ENCODE measurements at regions not wholly inside any gene's neighbourhood (a gene's known extent, or its start where the extent isn't known, plus 50 kb on each side); places are given as distances from the start of the nearest gene placed in this dataset.
"Not testable (repeated sequence)": the region's sequence is repeated elsewhere in the genome, so short reads cannot be mapped to it uniquely, and the experiment has no call there.

DNA sequence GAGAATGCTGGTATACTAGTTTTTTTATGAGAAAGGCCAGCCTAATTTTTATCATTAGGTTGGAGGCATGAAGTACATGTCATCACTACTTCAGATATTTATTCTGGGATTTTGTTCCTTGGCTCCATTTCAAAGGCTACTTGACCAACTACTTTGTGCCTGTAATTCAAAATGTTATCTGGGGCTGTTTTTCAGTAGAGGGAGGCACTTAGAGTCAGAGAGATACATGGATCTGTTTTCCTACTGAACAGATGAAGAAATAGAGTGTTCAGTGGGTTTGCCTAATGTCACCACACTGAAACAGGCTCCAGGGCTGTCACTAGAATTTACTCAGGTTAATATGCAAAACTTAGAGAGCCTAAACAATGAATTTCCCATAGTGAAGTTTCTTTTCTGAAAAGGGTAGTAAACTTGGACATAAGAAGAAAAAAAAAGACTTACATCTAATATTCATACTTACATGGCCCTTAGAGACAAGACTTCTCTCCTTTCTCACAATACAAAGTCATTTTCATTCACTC, 127.3 kb upstream of the ITGB1 start:
- in situ Hi-C loops (cut with HindIII; ENCODE audit: low pct_unique_long_range_greater_than_20kb, low sequenced_read_pairs) = no loop called here
- DNase-seq (ENCODE audit: low read depth, low spot score) = no peak

DNA sequence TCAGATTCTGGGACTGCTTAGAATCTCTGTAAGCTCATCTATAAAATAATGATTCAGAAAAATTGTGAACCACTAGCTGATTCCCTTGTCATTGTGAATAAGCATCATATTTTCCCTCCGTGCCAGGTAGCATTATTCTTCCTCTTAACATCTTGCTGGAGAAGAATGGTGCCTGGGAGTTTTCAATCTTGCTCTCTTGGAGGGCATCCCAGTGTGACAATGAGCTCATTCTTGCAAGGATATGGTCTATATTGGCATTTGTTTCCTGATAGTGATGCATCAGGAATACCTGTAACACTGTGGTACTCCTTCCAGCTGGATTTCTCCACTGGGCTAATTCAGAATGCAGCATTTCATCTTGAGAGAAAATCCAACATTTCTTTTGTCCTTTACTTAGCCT, 126.4 kb upstream of the ITGB1 start:
- DNase-seq (ENCODE audit: low read depth, low spot score) = no peak
- in situ Hi-C loops (cut with HindIII; ENCODE audit: low pct_unique_long_range_greater_than_20kb, low sequenced_read_pairs) = no loop called here

DNA sequence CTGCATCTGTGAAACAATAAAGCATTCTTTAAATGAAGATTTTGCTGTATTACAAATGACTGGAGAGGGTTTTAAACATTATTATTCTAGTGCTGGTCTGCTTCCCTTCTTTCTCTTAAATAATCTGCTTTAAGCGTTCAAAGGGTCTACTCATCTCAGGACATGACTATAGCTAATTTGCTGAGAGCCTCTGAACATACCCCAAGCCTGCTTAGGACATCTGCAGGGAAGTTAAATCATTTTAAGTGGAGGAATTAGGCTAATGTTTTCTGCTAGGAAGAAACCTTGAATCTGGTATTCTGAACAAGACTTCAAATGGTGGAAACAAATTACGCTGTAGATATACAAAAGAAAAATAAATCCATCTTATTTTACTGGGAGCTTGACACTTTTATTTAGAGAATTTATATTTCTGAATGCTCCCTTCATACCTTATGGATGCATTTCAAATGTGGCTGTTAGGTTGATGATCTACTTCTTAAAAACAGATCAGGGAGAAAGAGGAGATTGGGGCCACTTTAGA, 124.4 kb upstream of the ITGB1 start:
- in situ Hi-C loops (cut with HindIII; ENCODE audit: low pct_unique_long_range_greater_than_20kb, low sequenced_read_pairs) = no loop called here
- DNase-seq (ENCODE audit: low read depth, low spot score) = no peak

DNA sequence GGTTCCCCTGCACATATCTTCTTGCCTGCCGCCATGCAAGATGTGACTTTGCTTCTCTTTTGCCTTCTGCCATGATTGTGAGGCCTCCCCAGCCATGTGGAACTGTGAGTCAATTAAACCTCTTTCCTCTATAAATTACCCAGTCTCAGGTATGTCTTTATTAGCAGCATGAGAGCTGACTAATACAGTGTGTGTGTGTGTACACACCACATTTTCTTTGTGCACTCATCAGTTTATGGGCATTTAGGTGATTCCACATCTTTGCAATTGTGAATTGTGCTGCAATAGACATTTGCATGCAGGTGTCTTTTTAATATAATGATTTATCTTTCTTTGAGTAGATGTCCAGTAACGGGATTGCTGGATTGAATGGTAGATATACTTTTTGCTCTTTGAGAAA, 122.4 kb upstream of the ITGB1 start:
- DNase-seq (ENCODE audit: low read depth, low spot score); in situ Hi-C loops (cut with HindIII; ENCODE audit: low pct_unique_long_range_greater_than_20kb, low sequenced_read_pairs): not testable (repeated sequence)

- in situ Hi-C loops (cut with HindIII; ENCODE audit: low pct_unique_long_range_greater_than_20kb, low sequenced_read_pairs) = no loop called here
- DNase-seq (ENCODE audit: low read depth, low spot score) = no peak
These were observed 116.4 kb upstream of the ITGB1 start for GRCh38 chr10:33074443-33074842.

GRCh38 chr10:33073641-33074415, 115.8 kb upstream of the ITGB1 start:
- DNase-seq (ENCODE audit: low read depth, low spot score) = peak; percentile 28
- in situ Hi-C loops (cut with HindIII; ENCODE audit: low pct_unique_long_range_greater_than_20kb, low sequenced_read_pairs) = no loop called here

GRCh38 chr10:33071857-33072256, 113.8 kb upstream of the ITGB1 start:
- DNase-seq (ENCODE audit: low read depth, low spot score) = no peak
- in situ Hi-C loops (cut with HindIII; ENCODE audit: low pct_unique_long_range_greater_than_20kb, low sequenced_read_pairs) = no loop called here

DNA sequence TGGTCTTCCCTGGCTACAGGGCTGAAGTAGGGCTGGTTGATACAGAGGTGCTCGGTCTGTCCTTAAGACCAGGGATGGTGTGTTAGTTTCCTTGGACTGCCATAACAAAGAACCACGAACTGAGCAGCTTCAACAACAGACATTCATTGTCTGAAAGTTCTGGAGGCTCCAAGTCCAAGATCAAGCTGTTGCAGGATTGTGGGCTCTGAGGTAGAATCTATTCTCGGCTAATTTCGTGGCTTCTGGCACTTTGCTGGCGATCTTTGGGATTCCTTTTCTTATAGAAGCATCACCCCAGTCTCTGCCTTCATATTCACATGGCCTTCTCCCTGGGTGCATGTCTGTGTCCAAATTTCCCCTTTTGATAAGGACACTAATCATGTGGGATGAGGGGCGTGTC, 112.1 kb upstream of the ITGB1 start:
- DNase-seq (ENCODE audit: low read depth, low spot score) = no peak
- in situ Hi-C loops (cut with HindIII; ENCODE audit: low pct_unique_long_range_greater_than_20kb, low sequenced_read_pairs) = no loop called here

DNA sequence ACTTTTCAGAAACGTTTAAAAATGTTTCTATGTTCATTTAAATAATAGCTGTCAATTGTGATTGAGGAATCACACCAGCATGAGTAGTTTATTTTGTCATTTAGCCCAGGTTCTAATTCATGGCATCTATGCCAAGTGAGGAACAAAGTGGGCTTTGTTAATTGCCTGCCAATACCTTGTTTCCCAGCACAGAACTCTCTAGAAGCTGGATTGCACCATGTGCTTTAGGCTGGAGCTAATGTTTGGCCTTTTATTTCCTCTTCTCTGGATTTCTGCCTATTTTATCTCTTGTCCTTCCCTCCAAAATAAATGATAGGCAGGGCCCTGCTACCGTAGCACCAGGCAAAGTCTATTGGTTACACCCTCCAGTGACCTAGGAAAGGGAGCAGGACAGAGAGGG, 109.9 kb upstream of the ITGB1 start:
- DNase-seq (ENCODE audit: low read depth, low spot score) = peak; percentile 30

DNA sequence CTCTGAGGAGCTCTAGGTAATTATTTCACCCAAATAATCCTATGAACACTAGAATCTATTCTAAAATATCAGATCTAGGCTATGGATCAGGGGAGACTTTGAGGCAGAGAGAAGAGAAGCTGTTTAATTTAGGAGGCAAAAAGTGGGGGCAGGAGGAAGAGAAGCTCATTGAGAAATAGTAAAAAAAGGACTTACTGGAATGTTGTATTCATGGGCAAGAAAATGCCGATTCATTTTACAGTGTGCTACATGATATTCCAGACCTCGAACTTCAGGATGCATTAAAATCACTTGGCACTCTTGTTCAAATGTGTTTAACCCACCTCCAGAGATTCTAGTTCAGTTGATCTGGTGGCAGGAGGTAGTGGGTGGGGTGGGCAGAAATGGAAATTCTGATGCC, 109.5 kb upstream of the ITGB1 start:
- in situ Hi-C loops (cut with HindIII; ENCODE audit: low pct_unique_long_range_greater_than_20kb, low sequenced_read_pairs) = no loop called here
- DNase-seq (ENCODE audit: low read depth, low spot score) = no peak

More for the DNA sequence above, 109.9 kb upstream of the ITGB1 start:
- in situ Hi-C loops (cut with HindIII; ENCODE audit: low pct_unique_long_range_greater_than_20kb, low sequenced_read_pairs) = no loop called here

- in situ Hi-C loops (cut with HindIII; ENCODE audit: low pct_unique_long_range_greater_than_20kb, low sequenced_read_pairs) = no loop called here
- peak; percentile 78 for DNase-seq (ENCODE audit: low read depth, low spot score)
These were observed 108.7 kb upstream of the ITGB1 start for GRCh38 chr10:33066558-33067236.

DNA sequence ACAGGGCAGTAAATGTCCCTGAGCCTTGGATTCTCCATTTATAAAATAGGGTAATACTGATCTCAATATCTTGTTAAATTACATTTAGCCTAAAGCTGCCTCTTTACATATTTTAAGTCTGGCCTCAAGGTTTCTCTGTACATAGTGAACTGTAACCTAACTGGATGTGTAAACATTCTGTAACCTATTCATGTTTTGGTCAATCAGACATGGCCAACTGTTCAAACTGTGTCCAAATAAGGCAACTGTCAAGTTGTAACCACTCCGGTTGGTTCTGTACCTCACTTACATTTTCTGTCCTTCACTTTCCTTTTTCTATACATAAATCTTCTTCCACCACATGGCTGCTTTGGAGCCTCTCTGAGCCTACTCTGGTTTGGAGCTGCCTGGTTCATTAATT, 107.1 kb upstream of the ITGB1 start:
- in situ Hi-C loops (cut with HindIII; ENCODE audit: low pct_unique_long_range_greater_than_20kb, low sequenced_read_pairs) = no loop called here

GRCh38 chr10:33064706-33065105, 106.7 kb upstream of the ITGB1 start:
- no peak for DNase-seq (ENCODE audit: low read depth, low spot score)
- in situ Hi-C loops (cut with HindIII; ENCODE audit: low pct_unique_long_range_greater_than_20kb, low sequenced_read_pairs) = no loop called here

More for the DNA sequence above, 107.1 kb upstream of the ITGB1 start:
- no peak for DNase-seq (ENCODE audit: low read depth, low spot score)

- no peak for DNase-seq (ENCODE audit: low read depth, low spot score)
- in situ Hi-C loops (cut with HindIII; ENCODE audit: low pct_unique_long_range_greater_than_20kb, low sequenced_read_pairs) = no loop called here
These were observed 99.6 kb upstream of the ITGB1 start for GRCh38 chr10:33057620-33058019.

DNA sequence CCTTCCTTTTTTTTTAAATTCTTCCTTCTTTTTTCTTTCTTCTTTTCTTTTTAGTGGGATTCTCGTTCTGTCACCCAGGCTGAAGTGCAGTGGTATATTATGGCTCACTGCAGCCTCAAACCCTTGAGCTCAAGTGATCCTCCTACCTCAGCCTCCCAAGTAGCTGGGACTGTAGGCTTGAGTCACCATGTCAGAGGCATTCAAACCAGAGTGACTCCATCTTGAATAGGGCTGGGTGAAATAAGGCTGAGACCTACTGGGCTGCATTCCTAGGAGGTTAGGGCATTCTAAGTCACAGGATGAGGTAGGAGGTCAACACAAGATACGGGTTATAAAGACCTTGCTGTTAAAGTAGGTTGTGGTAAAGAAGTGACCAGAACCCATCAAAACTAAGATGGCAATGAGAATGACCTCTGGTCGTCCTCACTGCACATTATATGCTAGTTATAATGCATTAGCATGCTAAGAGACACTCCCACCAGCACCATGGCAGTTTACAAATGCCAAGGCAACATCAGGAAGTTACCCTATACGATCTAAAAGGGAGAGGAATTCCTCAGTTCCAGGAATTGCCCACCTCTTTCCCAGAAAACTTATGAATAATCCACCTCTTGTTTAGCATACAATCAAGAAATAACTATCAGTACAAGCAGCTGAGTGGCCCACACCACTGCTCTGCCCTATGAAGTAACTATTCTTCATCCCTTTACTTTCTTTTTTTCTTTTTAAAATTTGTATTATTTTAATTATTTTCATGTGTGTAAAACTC, 99.0 kb upstream of the ITGB1 start:
- DNase-seq (ENCODE audit: low read depth, low spot score) = no peak
- in situ Hi-C loops (cut with HindIII; ENCODE audit: low pct_unique_long_range_greater_than_20kb, low sequenced_read_pairs) = no loop called here

- DNase-seq (ENCODE audit: low read depth, low spot score) = no peak
- in situ Hi-C loops (cut with HindIII; ENCODE audit: low pct_unique_long_range_greater_than_20kb, low sequenced_read_pairs) = no loop called here
These were observed 97.6 kb upstream of the ITGB1 start for GRCh38 chr10:33055625-33056024.

GRCh38 chr10:33052915-33053810, 95.1 kb upstream of the ITGB1 start:
- no peak for DNase-seq (ENCODE audit: low read depth, low spot score)
- in situ Hi-C loops (cut with HindIII; ENCODE audit: low pct_unique_long_range_greater_than_20kb, low sequenced_read_pairs) = no loop called here

All from SK-MEL-5 (cell line).